ENCODE measurements at regions not wholly inside any gene's neighbourhood (a gene's known extent, or its start where the extent isn't known, plus 50 kb on each side); places are given as distances from the start of the nearest gene placed in this dataset.
"Not testable (repeated sequence)": the region's sequence is repeated elsewhere in the genome, so short reads cannot be mapped to it uniquely, and the experiment has no call there.

DNA sequence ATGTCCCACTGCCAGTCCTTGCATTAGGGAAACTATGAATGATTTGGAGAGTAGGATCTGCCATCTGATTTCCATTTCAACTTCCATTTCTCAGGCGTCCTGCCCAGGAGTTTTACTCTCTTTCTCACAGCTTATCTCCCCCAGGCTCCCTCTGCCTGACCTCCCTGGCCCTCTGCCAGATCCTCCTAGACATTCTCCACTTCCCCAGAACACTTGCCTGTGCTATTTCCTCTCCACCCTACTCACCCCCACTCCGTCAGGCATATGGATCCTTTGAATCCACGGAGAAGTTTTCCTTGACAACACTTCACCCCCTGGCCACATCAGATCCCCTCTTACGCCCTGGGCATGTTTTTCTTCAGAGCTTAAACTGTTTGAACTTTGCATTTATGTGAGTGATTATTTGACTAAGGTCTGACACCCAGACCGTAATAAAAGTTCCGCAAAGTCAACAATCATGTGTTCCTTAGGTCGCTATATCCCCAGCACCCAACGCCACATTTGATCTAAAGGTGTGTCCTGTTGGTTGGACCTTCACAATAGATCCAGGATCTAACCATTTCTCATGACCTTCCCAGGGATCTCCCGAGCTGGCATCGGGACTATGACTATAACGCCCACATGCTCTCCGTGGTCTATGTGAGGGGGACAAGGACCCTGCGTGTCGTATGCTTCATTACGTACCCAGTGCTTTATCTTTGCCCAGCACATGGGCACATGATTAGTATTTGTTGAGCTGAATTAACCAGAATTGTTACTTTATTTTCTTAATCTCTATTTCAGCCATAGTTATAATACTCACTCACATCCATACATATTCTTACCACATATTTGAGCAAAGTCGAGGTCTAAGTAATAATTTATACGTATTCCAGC is 255.8 kb upstream of the FOXN3 start:
- Histone ChIP-seq H3K36me3 (ENCODE audit: control insufficient read depth, insufficient read depth, low read length) (no peaks in the 10 kb centered on the region), H3K4me3 (ENCODE audit: low read depth, low read length) (no peak overlapping the region), H3K27me3 (ENCODE audit: control insufficient read depth, insufficient read depth, low read length) (no peaks in the 10 kb centered on the region)
- CTCF ChIA-PET: interaction anchor here (1.2 kb wide), 1 partner anchor 12 kb away, joined by 3 read pairs; no protein-coding TSS in a partner anchor
- TF ChIP-seq, protein P1, sequence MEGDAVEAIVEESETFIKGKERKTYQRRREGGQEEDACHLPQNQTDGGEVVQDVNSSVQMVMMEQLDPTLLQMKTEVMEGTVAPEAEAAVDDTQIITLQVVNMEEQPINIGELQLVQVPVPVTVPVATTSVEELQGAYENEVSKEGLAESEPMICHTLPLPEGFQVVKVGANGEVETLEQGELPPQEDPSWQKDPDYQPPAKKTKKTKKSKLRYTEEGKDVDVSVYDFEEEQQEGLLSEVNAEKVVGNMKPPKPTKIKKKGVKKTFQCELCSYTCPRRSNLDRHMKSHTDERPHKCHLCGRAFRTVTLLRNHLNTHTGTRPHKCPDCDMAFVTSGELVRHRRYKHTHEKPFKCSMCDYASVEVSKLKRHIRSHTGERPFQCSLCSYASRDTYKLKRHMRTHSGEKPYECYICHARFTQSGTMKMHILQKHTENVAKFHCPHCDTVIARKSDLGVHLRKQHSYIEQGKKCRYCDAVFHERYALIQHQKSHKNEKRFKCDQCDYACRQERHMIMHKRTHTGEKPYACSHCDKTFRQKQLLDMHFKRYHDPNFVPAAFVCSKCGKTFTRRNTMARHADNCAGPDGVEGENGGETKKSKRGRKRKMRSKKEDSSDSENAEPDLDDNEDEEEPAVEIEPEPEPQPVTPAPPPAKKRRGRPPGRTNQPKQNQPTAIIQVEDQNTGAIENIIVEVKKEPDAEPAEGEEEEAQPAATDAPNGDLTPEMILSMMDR (IDR thresholded peaks at IDR 0.05; ENCODE audit: insufficient read depth, low read depth, low read length): no peak
- POLR2A ChIA-PET: no interaction called here
- no peak for DNase-seq (ENCODE audit: low read depth)

DNA sequence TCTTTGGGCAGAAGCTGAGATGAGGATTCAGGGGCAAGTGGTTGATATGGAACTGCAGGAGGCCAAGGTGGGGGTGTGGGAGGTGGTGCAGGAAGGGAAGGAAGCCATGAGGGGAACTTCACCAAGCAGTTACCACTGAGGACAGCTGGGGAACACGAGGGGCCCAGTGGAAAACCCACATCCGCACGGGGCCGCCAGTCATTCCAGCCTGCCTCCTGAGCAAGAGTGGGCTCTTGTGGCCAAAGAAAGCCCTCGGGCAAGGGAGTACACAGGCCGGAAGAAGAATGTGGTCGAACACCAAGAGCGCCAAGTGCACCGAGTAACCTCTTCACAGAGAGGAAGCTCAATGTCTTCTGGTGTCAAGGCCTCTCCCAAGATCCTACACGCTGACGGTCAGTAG is 252.2 kb upstream of the FOXN3 start:
- H3K27me3 ChIP-seq (ENCODE audit: control insufficient read depth, insufficient read depth, low read length): no peaks in the 10 kb centered on the region
- TF ChIP-seq, protein P1 (IDR thresholded peaks at IDR 0.05; ENCODE audit: insufficient read depth, low read depth, low read length): no peak
- H3K4me3 ChIP-seq (ENCODE audit: low read depth, low read length): no peak overlapping the region
- ChIA-PET CTCF (interaction anchor here (1.3 kb wide), 1 partner anchor 8 kb away, joined by 3 read pairs; no protein-coding TSS in a partner anchor), POLR2A (no interaction called here)
- no peak for DNase-seq (ENCODE audit: low read depth)
- no peaks in the 10 kb centered on the region for H3K36me3 ChIP-seq (ENCODE audit: control insufficient read depth, insufficient read depth, low read length)

DNA sequence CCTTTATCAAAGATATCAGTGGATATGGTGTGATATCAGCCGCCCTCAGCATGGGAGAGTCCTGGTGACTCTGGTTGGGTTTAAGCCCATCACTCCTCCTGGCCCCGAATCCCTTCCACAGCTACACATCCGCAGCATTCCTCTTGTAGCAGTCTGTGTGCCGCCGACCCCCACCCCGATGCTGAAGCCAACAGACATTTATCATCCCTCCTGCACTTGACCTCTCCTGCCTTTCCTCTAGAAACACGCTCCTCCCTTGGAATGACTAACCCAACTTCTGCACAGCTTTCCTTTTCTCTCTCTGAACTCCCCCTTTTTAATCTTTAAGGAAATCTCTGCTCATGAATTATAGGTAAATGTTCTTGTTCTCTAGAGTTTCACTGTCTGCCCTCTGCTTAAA is 250.9 kb upstream of the FOXN3 start:
- H3K27me3 ChIP-seq (ENCODE audit: control insufficient read depth, insufficient read depth, low read length): no peaks in the 10 kb centered on the region
- no peak for DNase-seq (ENCODE audit: low read depth)
- TF ChIP-seq, protein P1 (IDR thresholded peaks at IDR 0.05; ENCODE audit: insufficient read depth, low read depth, low read length): no peak
- ChIA-PET CTCF (interaction anchor here (0.7 to 1.3 kb wide), 2 partner anchors 24 to 35 kb away, joined by 4 read pairs; no protein-coding TSS in a partner anchor), POLR2A (no interaction called here)
- H3K4me3 ChIP-seq (ENCODE audit: low read depth, low read length): no peak overlapping the region
- no peaks in the 10 kb centered on the region for H3K36me3 ChIP-seq (ENCODE audit: control insufficient read depth, insufficient read depth, low read length)

DNA sequence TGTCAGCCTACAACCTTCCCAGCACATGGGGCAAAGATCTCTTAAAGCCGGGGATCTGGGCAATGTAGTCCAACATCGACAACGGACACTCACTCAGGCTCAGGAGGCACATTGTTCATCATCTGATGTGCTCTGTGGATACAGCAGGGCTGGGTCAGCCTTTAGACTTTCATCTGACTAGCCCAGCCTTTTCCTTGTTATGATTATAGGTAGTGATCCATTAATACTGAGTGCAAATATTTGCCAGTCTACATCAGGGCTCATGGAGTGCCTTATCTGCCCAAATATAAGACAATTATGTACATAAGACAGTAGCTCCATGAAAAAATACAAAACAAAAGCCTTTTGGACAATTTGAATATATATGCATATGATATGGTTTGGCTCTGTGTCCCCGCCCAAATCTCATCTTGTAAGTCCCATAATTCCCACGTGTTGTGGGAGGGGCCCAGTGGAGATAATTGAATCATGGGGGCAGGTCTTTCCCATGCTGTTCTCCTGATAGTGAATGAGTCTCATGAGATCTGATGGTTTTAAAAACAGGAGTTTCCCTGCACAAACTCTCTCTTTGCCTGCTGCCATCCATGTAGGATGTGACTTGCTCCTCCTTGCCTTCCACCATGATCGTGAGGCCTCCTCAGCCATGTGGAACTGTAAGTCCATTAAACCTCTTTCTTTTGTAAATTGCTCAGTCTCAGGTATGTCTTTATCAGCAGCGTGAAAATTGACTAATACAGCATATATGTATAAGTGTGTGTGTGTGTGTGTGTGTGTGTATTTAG is 248.5 kb upstream of the FOXN3 start:
- DNase-seq (ENCODE audit: low read depth); H3K4me3 ChIP-seq (ENCODE audit: low read depth, low read length); H3K27me3 ChIP-seq (ENCODE audit: control insufficient read depth, insufficient read depth, low read length); CTCF ChIA-PET; H3K36me3 ChIP-seq (ENCODE audit: control insufficient read depth, insufficient read depth, low read length); POLR2A ChIA-PET: not testable (repeated sequence)

DNA sequence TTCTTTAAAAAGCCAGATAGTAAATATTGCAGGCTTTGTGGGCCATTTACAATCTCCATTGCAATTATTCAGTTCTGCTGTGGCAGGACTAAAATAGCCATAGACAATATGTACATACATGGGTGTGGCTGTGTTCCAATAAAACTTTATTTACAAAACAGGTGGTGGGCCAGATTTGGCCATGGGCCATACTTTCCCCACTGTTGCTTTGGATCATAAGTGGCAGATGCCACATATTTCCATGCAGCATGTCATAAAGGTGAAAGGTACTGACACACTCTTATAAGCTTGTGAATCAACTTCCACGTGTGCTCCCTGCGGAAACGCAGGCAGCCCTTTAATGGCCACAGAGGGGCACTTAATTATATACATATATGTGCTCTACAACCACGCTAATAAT is 244.4 kb upstream of the FOXN3 start:
- Histone ChIP-seq H3K36me3 (ENCODE audit: control insufficient read depth, insufficient read depth, low read length) (no peaks in the 10 kb centered on the region), H3K27me3 (ENCODE audit: control insufficient read depth, insufficient read depth, low read length) (no peaks in the 10 kb centered on the region), H3K4me3 (ENCODE audit: low read depth, low read length) (no peak overlapping the region)
- TF ChIP-seq, protein P1 (IDR thresholded peaks at IDR 0.05; ENCODE audit: insufficient read depth, low read depth, low read length): no peak
- ChIA-PET CTCF (interaction anchor here (0.8 to 1.2 kb wide), 2 partner anchors 8 to 12 kb away, joined by 3 read pairs; no protein-coding TSS in a partner anchor), POLR2A (no interaction called here)
- DNase-seq (ENCODE audit: low read depth): no peak

DNA sequence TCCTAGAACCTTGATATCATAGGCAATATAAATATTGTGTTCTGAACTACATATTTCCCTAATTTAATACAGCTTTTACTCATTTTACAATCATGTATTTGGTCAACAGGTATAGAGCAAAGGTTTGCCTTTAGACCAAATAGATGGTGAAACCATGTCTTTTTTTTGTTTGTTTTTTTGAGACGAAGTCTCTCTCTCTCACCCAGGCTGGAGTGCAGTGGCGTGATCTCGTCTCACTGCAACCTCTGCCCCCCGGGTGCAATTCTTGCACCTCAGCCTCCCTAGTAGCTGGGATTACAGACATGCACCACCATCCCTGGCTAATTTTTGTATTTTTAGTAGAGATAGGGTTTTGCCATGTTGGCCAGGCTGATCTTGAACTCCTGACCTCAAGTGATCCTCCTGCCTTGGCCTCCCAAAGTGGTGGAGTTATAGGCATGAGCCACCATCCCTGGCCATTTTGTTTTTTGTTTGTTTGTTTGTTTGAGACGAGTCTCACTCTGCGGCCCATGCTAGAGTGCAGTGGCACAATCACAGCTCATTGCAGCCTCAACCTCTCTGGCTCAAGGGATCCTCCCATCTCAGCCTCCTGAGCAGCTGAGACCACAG is 243.7 kb upstream of the FOXN3 start:
- H3K27me3 ChIP-seq (ENCODE audit: control insufficient read depth, insufficient read depth, low read length); POLR2A ChIA-PET; H3K36me3 ChIP-seq (ENCODE audit: control insufficient read depth, insufficient read depth, low read length); H3K4me3 ChIP-seq (ENCODE audit: low read depth, low read length); DNase-seq (ENCODE audit: low read depth): not testable (repeated sequence)
- CTCF ChIA-PET: interaction anchor here (0.8 to 1.2 kb wide), 2 partner anchors 9 to 12 kb away, joined by 3 read pairs; no protein-coding TSS in a partner anchor
